Activated CD4-positive, alpha-beta T cell treated with anti-CD3 and anti-CD28 coated beads for 4 hours (primary cell): ENCODE measurements at regions not wholly inside any gene's neighbourhood (a gene's known extent, or its start where the extent isn't known, plus 50 kb on each side); places are given as distances from the start of the nearest gene placed in this dataset.

Experiments
- DNase-seq, 2 donors: peaks; one replicate each; pipeline ENCODE4 v3.0.0-alpha.2; 2020

- DNase-seq: no peak
These were observed 2225.9 kb upstream of the C9orf72 start for GRCh38 chr9:29799227-29799626.

- no peak for DNase-seq
These were observed 2227.5 kb upstream of the C9orf72 start for GRCh38 chr9:29800821-29801220.

GRCh38 chr9:29802454-29802853 lies 2229.2 kb upstream of the C9orf72 start:
- DNase-seq: no peak

- no peak for DNase-seq
These were observed 2233.8 kb upstream of the C9orf72 start for GRCh38 chr9:29806937-29807618.

- DNase-seq: no peak
These were observed 2243.8 kb upstream of the C9orf72 start for GRCh38 chr9:29816954-29817703.

- DNase-seq: no peak
These were observed 2249.2 kb upstream of the C9orf72 start for GRCh38 chr9:29822458-29822857.

- no peak for DNase-seq
These were observed 2253.1 kb upstream of the C9orf72 start for GRCh38 chr9:29826421-29826820.

- no peak for DNase-seq
These were observed 2257.5 kb upstream of the C9orf72 start for GRCh38 chr9:29830821-29831220.

- DNase-seq: no peak
These were observed 2265.3 kb upstream of the C9orf72 start for GRCh38 chr9:29838491-29839020.

- no peak for DNase-seq
These were observed 2271.0 kb upstream of the C9orf72 start for GRCh38 chr9:29844251-29844650.

GRCh38 chr9:29850664-29851063 lies 2277.4 kb upstream of the C9orf72 start:
- no peak for DNase-seq

GRCh38 chr9:29861803-29862202 lies 2288.5 kb upstream of the C9orf72 start:
- DNase-seq: no peak

- DNase-seq: no peak
These were observed 2292.6 kb upstream of the C9orf72 start for GRCh38 chr9:29865764-29866313.

- no peak for DNase-seq
These were observed 2293.3 kb upstream of the C9orf72 start for GRCh38 chr9:29866556-29866955.

- DNase-seq: no peak
These were observed 2300.3 kb upstream of the C9orf72 start for GRCh38 chr9:29873579-29873978.

GRCh38 chr9:29875547-29875946 lies 2302.3 kb upstream of the C9orf72 start:
- no peak for DNase-seq

- no peak for DNase-seq
These were observed 2309.5 kb upstream of the C9orf72 start for GRCh38 chr9:29882767-29883166.

GRCh38 chr9:29906065-29906464 lies 2332.8 kb upstream of the C9orf72 start:
- no peak for DNase-seq

- DNase-seq: no peak
These were observed 2354.8 kb upstream of the C9orf72 start for GRCh38 chr9:29928072-29928471.

- DNase-seq: no peak
These were observed 2366.3 kb upstream of the C9orf72 start for GRCh38 chr9:29939559-29939958.

GRCh38 chr9:29945012-29945411 lies 2371.7 kb upstream of the C9orf72 start:
- no peak for DNase-seq

GRCh38 chr9:29958469-29958868 lies 2385.2 kb upstream of the C9orf72 start:
- DNase-seq: no peak

GRCh38 chr9:29965834-29966233 lies 2392.6 kb upstream of the C9orf72 start:
- no peak for DNase-seq

GRCh38 chr9:29966247-29966646 lies 2393.0 kb upstream of the C9orf72 start:
- DNase-seq: no peak
